HCEC 1CT (cell line): ENCODE measurements at regions not wholly inside any gene's neighbourhood (a gene's known extent, or its start where the extent isn't known, plus 50 kb on each side); places are given as distances from the start of the nearest gene placed in this dataset.
"Not testable (repeated sequence)": the region's sequence is repeated elsewhere in the genome, so short reads cannot be mapped to it uniquely, and the experiment has no call there.

Source experiments
- DNase-seq: peaks from one replicate; pipeline ENCODE4 v3.0.0-alpha.2; 2017

GRCh38 chr16:65572156-65572555 is 450.3 kb upstream of the CDH11 start:
- peak; percentile 81 for DNase-seq

GRCh38 chr16:65570261-65570660 is 448.4 kb upstream of the CDH11 start:
- no peak for DNase-seq

DNA sequence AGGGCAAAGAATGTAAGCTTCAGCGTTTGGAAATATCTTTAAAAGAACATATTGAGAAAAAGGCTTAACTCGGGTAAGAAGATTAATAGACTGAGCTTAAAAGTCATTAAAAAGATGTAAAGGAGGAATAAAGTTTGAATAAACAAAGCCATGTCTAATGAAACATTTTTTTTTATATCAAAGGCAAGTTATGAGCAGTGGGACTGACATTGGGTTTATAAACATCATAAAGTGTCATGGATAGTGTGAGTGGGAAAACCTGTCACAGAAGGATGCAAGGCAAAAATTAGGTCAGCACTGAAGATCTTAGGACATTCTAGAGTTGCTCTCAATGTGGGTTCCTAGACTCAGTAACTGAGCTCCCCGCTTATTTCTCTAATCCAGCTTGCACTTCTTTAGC is 438.0 kb upstream of the CDH11 start:
- no peak for DNase-seq

DNA sequence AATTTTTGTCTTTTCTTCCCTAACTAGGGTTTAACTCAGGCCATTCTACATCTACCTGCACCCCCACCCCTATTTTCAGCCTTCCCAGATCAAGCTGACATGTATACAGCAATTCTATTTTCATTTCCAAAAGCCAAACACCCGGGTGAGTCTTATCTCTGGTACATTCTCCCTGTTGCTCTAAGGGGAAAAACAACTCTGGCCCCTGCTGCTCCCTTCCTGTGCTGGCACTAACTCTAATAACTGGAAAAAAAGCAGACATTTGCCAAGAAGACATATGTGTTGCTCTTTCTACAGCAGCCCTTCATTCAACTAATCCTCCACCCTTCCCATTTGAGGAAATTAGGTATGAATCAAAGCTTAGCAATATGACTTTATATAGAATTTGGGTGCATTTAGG is 427.8 kb upstream of the CDH11 start:
- DNase-seq: not testable (repeated sequence)

GRCh38 chr16:65548470-65548869 is 426.6 kb upstream of the CDH11 start:
- no peak for DNase-seq

GRCh38 chr16:65547772-65548446 is 426.0 kb upstream of the CDH11 start:
- peak; percentile 85 for DNase-seq

DNA sequence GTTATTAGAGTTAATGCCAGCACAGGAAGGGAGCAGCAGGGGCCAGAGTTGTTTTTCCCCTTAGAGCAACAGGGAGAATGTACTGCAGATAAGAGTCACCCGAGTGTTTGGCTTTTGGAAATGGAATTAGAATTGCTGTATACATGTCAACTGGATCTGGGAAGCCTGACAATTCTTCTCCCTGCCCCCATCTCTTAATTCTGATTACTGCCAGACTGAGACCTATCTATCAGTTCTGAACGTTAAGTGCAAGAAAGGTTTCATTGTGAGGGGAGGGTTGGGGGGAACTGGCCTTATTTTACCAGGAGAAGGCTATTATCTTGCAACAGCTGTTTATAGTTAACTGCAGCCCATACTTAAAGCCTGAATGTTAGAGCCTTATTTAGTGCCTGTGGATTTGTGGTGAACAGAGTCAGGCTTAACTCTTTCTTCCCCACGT is 424.5 kb upstream of the CDH11 start:
- peak; percentile 35 for DNase-seq

GRCh38 chr16:65545413-65545956 is 423.6 kb upstream of the CDH11 start:
- DNase-seq: no peak

GRCh38 chr16:65543781-65544740 is 422.2 kb upstream of the CDH11 start:
- no peak for DNase-seq

DNA sequence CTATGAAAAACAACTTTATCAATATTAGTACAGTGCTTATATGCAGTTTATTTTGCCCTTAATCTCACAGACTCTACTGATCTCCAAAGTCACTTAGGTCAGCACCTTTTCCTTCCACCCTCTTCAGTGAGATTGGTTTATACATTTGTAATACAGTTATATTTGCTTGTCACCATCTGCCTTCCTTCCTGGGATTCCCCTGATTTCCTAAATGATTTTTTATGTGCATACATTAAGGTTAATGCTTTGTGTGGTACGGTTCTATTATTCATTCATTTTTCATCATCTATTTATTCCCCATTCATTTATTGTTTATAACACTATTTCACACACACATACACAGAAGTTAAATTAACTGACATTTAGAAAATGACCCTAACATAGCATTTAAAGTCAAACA is 419.8 kb upstream of the CDH11 start:
- DNase-seq: no peak

DNA sequence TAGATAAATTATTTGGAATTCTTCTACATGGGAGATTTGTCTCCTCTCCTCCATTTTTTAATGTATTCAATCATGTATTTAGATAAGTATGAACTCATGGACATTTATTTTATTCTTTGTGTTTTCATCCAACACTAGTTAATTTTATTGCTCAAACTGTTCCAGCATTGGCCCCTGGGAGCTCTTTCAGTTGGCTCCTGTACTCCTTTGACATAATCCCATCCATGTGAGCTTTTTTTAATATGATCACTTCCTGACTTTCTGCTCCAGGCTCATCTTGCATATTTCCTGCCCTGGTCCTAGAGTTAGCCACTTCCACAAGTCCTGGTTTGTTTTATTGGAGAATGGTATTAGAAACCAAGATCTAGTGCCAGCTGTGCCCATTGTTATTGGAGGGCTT is 419.0 kb upstream of the CDH11 start:
- DNase-seq: no peak

DNA sequence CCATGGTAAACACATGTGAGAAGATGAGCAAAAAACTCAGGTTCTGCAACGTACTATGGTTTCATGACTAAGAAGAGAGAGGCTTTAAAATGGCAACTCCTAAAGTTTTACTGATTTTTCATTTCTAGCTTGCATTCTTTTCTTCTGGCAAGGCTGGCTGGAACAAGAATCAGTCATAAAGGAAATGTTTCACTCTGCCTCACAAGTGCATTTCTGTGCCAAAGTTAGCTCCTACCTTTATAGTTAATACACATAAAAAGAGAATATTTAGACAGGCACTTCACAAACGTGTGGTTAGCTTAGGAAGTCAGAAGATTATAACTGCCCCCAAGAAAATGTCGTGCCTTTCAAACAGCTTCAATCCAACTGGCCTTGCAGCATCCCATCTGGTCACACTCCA is 417.1 kb upstream of the CDH11 start:
- DNase-seq: no peak

DNA sequence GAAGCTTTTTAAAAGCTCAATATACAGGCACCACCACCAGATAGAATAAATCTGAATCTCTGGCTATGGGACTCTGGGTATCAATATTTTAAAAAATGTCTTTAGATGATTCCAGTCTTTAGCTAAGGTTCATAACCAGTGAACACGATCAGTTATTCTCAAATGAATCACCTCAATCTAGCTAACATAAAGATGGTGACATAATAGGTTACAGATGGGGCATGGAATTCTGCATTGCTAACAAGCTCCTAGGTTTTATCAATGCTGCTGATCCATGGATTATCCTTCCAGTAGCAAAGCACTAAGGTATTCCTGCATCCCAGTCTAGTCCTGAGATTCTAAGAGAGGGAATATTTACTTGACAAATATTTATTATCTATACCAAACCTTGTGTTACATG is 415.5 kb upstream of the CDH11 start:
- no peak for DNase-seq

DNA sequence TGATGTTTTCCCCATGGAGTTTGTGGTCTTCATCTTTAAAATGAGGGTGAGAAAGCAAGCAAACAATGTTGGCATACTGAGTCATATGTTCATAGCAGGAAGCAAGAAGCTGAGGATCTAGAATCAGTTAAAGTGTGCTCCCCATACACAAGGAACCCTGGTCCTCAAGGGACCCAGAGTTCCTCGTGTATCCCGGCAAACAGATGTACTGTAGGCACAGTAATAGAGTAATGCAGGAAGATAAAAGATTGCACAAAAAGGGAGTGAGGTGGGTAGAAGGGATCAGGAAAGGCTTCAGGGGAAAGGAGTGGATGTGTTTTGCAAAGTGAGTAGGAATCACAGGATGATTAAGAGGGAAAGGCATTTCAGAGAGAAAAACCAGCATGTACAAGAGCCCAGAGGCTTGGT is 412.3 kb upstream of the CDH11 start:
- peak; percentile 32 for DNase-seq

GRCh38 chr16:65532846-65533245 is 411.0 kb upstream of the CDH11 start:
- no peak for DNase-seq

- no peak for DNase-seq
Observed at GRCh38 chr16:65532258-65532657, 410.4 kb upstream of the CDH11 start.

GRCh38 chr16:65531475-65531874 is 409.6 kb upstream of the CDH11 start:
- DNase-seq: no peak

DNA sequence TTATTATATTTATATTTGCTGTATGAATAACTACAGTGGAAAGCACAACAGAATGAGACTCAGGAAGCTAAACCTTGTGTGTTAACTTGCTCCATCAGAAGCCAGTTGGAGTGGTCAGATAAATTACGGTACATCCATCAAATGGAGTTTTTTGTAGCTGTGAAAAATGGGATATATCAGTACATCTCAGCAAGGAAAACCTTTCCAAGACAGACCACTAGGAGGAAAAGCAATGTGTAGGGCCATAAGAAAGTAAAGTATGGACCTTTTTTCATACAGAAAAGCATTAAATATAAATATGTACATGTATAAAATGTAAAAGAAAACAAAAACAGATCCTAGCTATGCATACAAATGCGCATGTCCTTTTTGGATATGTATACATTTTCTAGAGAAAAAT is 403.8 kb upstream of the CDH11 start:
- no peak for DNase-seq

DNA sequence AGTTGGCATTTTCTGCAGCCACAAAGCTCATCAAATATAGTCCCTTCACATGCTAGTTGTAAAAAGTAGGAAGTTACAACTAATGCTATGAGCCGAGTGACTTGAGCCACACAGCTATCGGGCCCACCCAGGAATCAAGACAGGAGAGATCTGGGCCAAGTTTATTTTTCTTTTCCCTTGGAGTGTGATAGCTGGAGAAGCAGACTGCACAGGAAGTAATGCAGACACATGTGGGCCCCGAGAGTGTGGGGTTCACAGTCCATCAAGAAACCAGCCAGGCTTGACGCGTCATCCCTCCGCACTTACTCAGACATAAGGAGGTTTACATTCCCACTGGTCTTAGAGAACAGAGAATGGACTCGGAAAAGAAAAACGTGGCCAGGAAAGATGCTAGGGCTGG is 403.1 kb upstream of the CDH11 start:
- peak; percentile 35 for DNase-seq

GRCh38 chr16:65524231-65524630 is 402.4 kb upstream of the CDH11 start:
- no peak for DNase-seq

- no peak for DNase-seq
Observed at GRCh38 chr16:65523283-65523944, 401.6 kb upstream of the CDH11 start.

DNA sequence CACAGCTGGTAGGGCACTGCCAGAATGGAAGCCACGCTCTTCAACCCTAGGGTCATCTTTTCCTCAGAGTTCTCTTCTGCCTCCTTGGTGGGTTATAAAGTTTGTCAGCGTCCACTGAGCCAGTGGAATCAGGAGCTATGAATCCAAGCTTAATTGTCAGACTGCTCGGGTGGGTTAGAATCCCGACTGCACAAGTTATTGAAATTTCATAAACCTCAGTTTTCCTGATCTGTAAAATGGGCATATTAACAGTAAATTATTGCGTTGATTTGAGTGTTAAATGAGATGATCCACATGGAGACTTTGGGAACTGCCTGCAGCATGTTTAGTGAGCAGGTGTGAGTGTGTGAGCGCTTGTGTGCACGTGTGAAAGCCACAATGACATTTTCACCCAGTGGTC is 400.5 kb upstream of the CDH11 start:
- DNase-seq: no peak

DNA sequence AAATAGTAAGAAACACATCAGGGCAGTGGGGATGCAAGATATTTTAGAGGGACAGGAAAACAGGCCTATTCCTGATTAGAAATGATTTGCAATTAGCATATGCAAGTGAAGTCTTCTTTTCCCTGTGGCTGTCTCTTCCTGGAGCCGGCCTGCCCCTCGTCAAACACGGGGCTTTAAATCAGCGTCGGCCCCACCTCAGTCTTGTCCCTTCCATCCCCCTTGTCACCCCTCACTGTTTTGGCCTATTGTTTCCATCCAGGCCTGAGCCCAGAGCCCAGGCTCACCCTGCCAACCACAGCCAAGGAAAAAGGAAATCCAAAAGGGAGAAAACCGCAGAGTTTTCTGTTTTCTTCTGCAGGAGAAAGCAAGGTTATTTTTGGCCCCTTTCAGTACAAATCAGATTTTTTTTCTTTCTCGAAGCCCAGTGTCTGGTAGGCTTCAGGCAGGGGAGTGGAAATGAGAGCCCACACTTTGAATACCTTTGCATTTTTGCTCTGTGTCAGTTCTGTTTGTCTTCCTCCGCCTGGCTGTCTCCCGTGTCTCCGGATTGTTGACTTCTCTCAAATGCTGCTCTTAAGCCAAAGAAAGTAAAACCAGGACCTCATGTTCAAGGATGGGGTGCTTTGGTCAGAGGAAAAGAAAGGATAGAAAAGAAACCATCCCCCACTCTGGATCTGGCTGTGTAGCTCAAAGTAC is 399.9 kb upstream of the CDH11 start:
- DNase-seq: no peak
